Smooth muscle cell of the brain vasculature (primary cell): ENCODE measurements at regions not wholly inside any gene's neighbourhood (a gene's known extent, or its start where the extent isn't known, plus 50 kb on each side); places are given as distances from the start of the nearest gene placed in this dataset.

Source experiments
- DNase-seq: peaks from one replicate; pipeline ENCODE4 v3.0.0-alpha.2; 2012; ENCODE audit warnings: low read depth, low spot score

- no peak for DNase-seq
Measured at GRCh38 chr5:29972597-29972996, 1220.9 kb upstream of the CDH6 start.

- DNase-seq = no peak
Measured at GRCh38 chr5:29963956-29964355, 1229.5 kb upstream of the CDH6 start.

- DNase-seq = no peak
Measured at GRCh38 chr5:29960323-29960722, 1233.2 kb upstream of the CDH6 start.

- DNase-seq = no peak
Measured at GRCh38 chr5:29950416-29951145, 1242.9 kb upstream of the CDH6 start.

GRCh38 chr5:29949301-29949872, 1244.1 kb upstream of the CDH6 start:
- DNase-seq = no peak

GRCh38 chr5:29944327-29944726, 1249.2 kb upstream of the CDH6 start:
- DNase-seq = no peak

GRCh38 chr5:29942089-29942488, 1251.4 kb upstream of the CDH6 start:
- no peak for DNase-seq

- no peak for DNase-seq
Measured at GRCh38 chr5:29939988-29940387, 1253.5 kb upstream of the CDH6 start.

- DNase-seq = no peak
Measured at GRCh38 chr5:29935371-29935770, 1258.1 kb upstream of the CDH6 start.

GRCh38 chr5:29930316-29930715, 1263.2 kb upstream of the CDH6 start:
- no peak for DNase-seq

- no peak for DNase-seq
Measured at GRCh38 chr5:29924107-29924506, 1269.4 kb upstream of the CDH6 start.

- DNase-seq = no peak
Measured at GRCh38 chr5:29905626-29906353, 1287.7 kb upstream of the CDH6 start.

- no peak for DNase-seq
Measured at GRCh38 chr5:29902859-29903258, 1290.6 kb upstream of the CDH6 start.

- no peak for DNase-seq
Measured at GRCh38 chr5:29899583-29899982, 1293.9 kb upstream of the CDH6 start.

GRCh38 chr5:29897916-29898315, 1295.6 kb upstream of the CDH6 start:
- no peak for DNase-seq

- DNase-seq = no peak
Measured at GRCh38 chr5:29896646-29897045, 1296.8 kb upstream of the CDH6 start.

GRCh38 chr5:29894668-29895067, 1298.8 kb upstream of the CDH6 start:
- DNase-seq = no peak

- no peak for DNase-seq
Measured at GRCh38 chr5:29889051-29889450, 1304.4 kb upstream of the CDH6 start.

- DNase-seq = no peak
Measured at GRCh38 chr5:29885595-29885994, 1307.9 kb upstream of the CDH6 start.

- no peak for DNase-seq
Measured at GRCh38 chr5:29882036-29882435, 1311.5 kb upstream of the CDH6 start.

GRCh38 chr5:29879401-29879800, 1314.1 kb upstream of the CDH6 start:
- DNase-seq = no peak

- DNase-seq = no peak
Measured at GRCh38 chr5:29878599-29878998, 1314.9 kb upstream of the CDH6 start.

- no peak for DNase-seq
Measured at GRCh38 chr5:29867155-29867554, 1326.3 kb upstream of the CDH6 start.
